ENCODE measurements at regions not wholly inside any gene's neighbourhood (a gene's known extent, or its start where the extent isn't known, plus 50 kb on each side); places are given as distances from the start of the nearest gene placed in this dataset.

DNA sequence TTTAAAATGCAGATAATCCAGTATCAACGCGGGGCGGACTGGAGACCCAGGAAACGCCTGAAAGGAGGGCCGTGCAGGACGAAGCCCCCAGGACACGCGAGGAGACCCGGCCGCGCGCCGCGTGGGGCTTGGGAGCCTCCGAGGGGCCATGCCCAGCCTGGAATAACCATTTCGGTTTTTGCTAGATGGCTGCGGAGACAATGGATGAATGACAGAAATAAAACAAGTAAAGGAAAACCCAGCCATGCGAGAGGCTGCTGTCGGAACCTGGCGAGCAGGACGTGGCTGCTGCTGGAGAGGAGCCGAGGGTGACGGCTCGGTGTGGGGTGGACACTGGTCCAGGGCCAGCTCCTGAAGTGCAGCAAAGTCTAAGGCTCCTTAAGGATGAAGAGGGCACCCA lies 227.2 kb upstream of the ADARB2 start:
- no peak for DNase-seq
- no peaks in the 10 kb centered on the region for H3K36me3 Mint-ChIP-seq (ENCODE audit: low read depth)
- no peak overlapping the region for H3K4me3 Mint-ChIP-seq
- H3K9me3 Mint-ChIP-seq, result no peaks in the 10 kb centered on the region
- H3K27me3 Mint-ChIP-seq, result no peaks in the 10 kb centered on the region
- ChIA-PET POLR2A (no interaction called here), CTCF (no interaction called here)
- H3K27ac Mint-ChIP-seq, result no peak overlapping the region
- no peaks in the 10 kb centered on the region for H3K4me1 Mint-ChIP-seq

DNA sequence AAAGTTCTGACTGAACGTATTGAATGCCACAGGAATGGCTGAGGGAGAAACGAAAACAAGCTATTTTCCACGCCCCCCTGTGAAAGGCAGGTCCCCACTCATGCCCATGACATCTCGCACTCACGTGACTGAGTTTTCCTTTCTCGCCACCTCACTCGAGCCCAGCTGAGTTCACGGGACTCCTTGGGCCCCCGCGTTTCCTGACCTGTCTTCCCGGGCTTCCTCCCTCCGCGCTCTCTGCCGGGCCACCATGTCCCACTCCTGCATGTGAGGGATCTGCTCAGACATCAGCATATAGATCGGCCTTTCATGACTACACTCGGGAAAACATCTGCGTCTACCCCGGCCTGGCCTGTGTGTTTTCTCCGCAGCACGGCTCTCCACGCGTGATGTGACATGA lies 226.0 kb upstream of the ADARB2 start:
- Mint-ChIP-seq H3K27ac (no peak overlapping the region), H3K4me3 (no peak overlapping the region), H3K27me3 (no peaks in the 10 kb centered on the region), H3K36me3 (ENCODE audit: low read depth) (no peaks in the 10 kb centered on the region), H3K9me3 (no peaks in the 10 kb centered on the region), H3K4me1 (no peaks in the 10 kb centered on the region)
- no peak for DNase-seq
- CTCF ChIA-PET, result no interaction called here
- POLR2A ChIA-PET, result no interaction called here

DNA sequence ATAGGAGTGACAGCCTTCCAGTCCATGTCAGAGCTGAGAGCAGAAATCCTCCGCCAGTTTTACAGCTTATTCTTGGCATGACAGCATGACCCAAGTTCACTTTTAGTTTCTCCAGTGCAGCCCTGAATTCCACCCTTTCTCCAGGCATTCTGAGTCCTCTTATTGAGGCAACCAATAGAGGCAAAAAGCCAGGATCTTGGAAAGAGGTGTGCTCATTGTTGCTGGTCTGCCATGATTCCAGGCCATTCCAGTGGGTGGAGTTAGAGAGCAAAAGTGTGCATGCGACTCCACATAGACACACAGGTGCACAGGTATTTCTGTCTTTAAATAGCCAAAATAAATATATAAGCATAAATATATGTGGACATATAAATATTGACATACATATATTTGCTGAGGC lies 224.7 kb upstream of the ADARB2 start:
- H3K27ac Mint-ChIP-seq, result no peak overlapping the region
- H3K4me1 Mint-ChIP-seq, result peaks cover 9% of the 10 kb centered on the region
- H3K4me3 Mint-ChIP-seq, result no peak overlapping the region
- ChIA-PET CTCF (no interaction called here), POLR2A (no interaction called here)
- DNase-seq, result no peak
- H3K36me3 Mint-ChIP-seq (ENCODE audit: low read depth), result no peaks in the 10 kb centered on the region
- H3K9me3 Mint-ChIP-seq, result no peaks in the 10 kb centered on the region
- H3K27me3 Mint-ChIP-seq, result no peaks in the 10 kb centered on the region

DNA sequence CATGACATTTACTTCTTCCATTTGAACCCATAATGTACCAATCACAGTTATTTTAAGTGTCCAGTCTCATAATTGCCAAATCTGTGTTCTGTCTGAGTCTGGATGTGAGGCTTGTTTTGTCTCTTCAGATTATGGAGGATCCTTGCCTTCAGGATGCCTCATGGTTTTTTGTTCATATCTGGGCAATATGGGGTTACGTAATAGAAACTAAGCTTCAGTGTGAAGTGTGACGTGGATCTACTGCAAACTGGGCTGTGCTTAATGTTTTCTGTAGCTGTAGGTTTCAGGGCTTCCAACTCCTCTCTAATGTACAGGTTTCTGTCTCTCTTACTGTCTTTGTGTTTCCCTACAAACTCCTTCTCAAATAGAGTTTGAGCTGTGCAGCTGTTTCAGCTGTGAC lies 223.7 kb upstream of the ADARB2 start:
- POLR2A ChIA-PET, result no interaction called here
- CTCF ChIA-PET, result no interaction called here
- no peaks in the 10 kb centered on the region for H3K36me3 Mint-ChIP-seq (ENCODE audit: low read depth)
- no peak for DNase-seq
- no peaks in the 10 kb centered on the region for H3K9me3 Mint-ChIP-seq
- H3K27ac Mint-ChIP-seq, result no peak overlapping the region
- peaks cover 11% of the 10 kb centered on the region for H3K4me1 Mint-ChIP-seq
- no peaks in the 10 kb centered on the region for H3K27me3 Mint-ChIP-seq
- H3K4me3 Mint-ChIP-seq, result no peak overlapping the region

DNA sequence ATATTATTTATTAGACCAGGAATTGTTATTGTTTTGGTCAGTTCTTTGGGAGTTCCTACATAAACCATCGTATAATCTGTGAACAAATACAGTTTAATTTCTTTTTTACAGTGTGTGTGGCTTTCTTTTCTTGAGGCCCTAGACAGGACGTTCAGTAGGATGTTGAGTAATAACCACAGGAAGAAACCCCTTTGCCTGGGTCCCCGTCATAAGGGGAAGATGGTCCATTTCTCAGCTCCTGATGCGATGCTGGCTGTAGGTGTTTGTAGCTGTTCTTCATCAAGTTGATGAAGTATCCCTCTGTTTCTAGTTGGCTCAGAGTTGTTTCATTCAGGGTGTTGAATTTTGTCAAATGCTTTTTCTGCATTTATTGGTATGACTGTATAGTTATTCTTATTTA lies 219.7 kb upstream of the ADARB2 start:
- Mint-ChIP-seq H3K27ac (no peak overlapping the region), H3K9me3 (no peaks in the 10 kb centered on the region), H3K36me3 (ENCODE audit: low read depth) (no peaks in the 10 kb centered on the region), H3K27me3 (no peaks in the 10 kb centered on the region), H3K4me3 (no peak overlapping the region), H3K4me1 (peaks cover 11% of the 10 kb centered on the region)
- ChIA-PET POLR2A (no interaction called here), CTCF (no interaction called here)
- DNase-seq, result no peak

DNA sequence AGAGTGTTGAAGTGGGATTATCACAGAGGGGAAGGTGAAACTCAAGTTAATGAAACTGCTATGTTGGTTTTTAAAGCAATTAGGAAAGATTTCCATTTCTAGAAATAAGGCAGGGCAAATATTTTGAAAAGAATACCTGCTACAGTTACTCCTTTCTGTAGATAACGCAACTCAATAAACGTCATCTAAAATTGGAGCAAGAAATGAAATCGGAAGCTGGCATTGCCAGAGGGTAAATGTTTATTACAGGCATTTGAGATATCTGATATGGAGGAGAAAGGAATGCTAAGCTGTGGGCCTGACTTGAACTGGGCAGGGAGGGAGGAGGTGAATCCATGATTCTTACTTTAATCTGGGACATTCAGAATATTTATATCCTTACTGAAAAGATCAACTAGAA lies 217.0 kb upstream of the ADARB2 start:
- no peaks in the 10 kb centered on the region for H3K9me3 Mint-ChIP-seq
- POLR2A ChIA-PET, result no interaction called here

DNA sequence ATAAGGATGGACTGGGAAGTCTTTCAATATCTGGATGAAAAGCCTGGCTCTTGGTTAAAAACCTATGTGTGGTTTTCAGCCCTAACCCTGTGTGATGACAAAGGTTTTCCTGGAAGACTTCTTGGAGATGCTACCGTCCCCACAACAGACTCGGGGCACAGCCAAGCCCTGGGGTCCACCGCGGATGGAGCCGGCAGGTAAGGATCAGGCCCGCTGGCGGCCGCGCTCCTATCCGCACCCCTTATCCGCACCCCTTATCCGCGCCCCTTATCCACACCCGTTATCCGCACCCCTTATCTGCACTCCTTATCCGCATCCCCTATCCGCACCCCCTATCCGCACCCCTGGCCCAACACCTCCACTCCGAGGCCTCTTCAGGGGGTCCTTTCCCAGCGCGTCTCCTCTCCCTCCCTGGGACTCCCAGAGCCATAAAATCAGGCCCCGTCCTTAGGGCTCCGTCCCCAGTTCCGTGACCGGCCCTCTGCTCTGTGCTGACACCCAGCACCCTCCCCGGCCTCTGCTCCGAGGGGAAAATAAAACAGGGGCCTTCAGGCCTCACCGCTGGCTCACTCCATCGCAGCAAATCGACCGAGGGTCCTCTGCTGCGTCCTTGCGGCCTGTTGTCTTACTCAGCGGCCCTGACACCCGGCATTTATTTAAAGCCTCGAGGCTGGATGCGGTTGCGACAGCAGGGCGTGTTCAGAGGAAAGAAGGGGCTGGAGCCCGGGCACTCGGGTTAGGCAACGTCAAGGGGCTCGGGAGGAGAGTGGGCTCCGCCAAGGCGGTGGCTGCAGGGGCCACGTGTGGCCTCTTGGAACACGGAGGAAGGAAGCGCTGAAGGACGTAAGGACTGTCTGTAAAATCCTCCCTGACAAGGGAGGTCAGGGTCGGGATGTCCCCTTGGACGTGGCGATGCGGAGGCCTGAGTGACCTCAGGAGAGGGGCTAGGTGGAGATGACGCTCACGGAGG lies 215.1 kb upstream of the ADARB2 start:
- CTCF ChIA-PET, result no interaction called here
- Mint-ChIP-seq H3K27ac (no peak overlapping the region), H3K36me3 (ENCODE audit: low read depth) (no peaks in the 10 kb centered on the region), H3K27me3 (no peaks in the 10 kb centered on the region), H3K4me1 (peaks cover 6% of the 10 kb centered on the region), H3K4me3 (no peak overlapping the region), H3K9me3 (no peaks in the 10 kb centered on the region)
- no peak for DNase-seq
- POLR2A ChIA-PET, result no interaction called here

More for the DNA sequence above, 217.0 kb upstream of the ADARB2 start:
- Mint-ChIP-seq H3K36me3 (ENCODE audit: low read depth) (no peaks in the 10 kb centered on the region), H3K27me3 (no peaks in the 10 kb centered on the region), H3K4me3 (no peak overlapping the region), H3K27ac (no peak overlapping the region), H3K4me1 (peaks cover 11% of the 10 kb centered on the region)
- DNase-seq, result no peak
- CTCF ChIA-PET, result no interaction called here

DNA sequence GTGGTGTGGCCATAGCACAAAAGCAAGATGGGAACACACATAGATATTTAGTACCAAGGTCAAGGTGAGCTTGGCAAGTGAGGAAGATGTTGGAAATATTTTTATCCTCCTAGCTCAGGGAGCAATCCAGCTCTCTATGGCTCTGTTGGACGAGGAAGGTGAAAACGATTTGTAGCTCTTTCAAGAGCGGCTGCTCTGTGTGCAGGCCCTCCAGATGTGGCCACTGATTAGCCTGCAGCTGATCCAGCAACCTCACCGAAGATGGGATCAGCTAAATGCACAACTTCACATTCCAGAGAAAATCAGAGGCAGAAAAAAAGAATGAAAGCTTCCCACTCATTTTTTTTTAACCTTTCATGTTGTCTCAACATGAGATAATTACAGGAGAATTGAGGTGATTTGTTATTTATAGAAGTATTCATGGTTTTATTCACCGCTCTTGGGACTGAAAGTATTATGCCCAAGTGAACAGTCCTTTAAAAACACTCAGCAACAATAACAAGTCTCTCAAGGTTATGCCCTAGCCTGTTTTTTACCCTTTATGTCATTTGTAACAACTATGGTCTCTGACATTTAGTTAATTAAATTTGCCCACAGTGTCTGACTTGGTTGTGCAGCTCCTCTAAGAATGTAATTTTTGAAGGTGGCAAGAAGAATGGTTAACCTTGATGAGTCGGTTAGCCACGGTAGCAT lies 213.6 kb upstream of the ADARB2 start:
- Mint-ChIP-seq H3K4me3 (no peak overlapping the region), H3K9me3 (no peaks in the 10 kb centered on the region), H3K27me3 (no peaks in the 10 kb centered on the region), H3K4me1 (peaks cover 3% of the 10 kb centered on the region), H3K36me3 (ENCODE audit: low read depth) (no peaks in the 10 kb centered on the region), H3K27ac (no peak overlapping the region)
- ChIA-PET CTCF (no interaction called here), POLR2A (no interaction called here)
- no peak for DNase-seq

DNA sequence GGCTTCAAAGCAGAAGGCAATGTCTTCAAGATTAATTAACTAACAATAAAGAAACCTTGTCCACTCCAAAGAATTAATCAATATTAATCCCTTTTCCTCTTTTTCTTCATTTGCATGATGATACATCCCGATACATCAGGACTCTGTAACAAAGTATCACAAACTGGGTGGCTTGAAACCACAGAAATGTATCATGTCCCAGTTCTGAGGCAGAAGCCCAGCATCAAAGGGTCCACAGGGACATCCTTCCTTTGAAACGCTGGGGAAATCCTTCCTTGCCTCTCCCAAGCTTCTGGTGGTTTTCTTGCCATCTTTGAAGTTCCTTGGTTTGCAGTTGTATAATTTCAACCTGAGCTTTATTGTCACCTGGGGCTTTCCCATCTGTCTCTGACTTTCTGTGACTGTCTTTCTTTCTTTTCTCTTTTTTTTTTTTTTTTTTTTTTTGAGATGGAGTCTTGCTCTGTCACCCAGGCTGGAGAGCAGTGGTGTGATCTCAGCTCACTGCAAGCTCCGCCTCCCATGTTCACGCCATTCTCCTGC lies 210.2 kb upstream of the ADARB2 start:
- H3K9me3 Mint-ChIP-seq, result peaks cover 6% of the 10 kb centered on the region
- H3K4me3 Mint-ChIP-seq, result no peak overlapping the region
- no peaks in the 10 kb centered on the region for H3K36me3 Mint-ChIP-seq (ENCODE audit: low read depth)
- ChIA-PET CTCF (interaction anchor here (0.7 kb wide), 1 partner anchor 156 kb away, joined by 3 read pairs; no protein-coding TSS in a partner anchor), POLR2A (no interaction called here)
- DNase-seq, result no peak
- no peak overlapping the region for H3K27ac Mint-ChIP-seq
- no peaks in the 10 kb centered on the region for H3K27me3 Mint-ChIP-seq
- H3K4me1 Mint-ChIP-seq, result peaks cover 15% of the 10 kb centered on the region

DNA sequence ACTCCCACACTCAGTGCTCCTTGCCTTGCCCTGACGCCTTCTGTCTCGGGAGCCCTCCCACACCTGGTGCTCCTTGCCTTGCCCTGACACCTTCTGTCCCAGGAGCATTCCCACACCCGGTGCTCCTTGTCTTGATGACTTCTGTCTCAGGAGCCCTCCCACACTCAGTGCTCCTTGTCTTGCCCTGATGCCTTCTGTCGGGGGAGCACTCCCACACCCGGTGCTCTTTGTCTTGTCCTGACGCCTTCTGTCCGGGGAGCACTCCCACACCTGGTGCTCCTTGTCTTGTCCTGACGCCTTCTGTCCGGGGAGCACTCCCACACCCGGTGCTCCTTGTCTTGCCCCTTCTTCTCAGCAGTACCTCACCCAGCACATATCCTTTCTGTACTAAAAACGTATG lies 207.2 kb upstream of the ADARB2 start:
- CTCF ChIA-PET, result interaction anchor here (1.0 kb wide), 1 partner anchor 9 kb away, joined by 3 read pairs; no protein-coding TSS in a partner anchor
- POLR2A ChIA-PET, result no interaction called here
- H3K9me3 Mint-ChIP-seq, result peaks cover 11% of the 10 kb centered on the region
- H3K4me3 Mint-ChIP-seq, result no peak overlapping the region
- no peak overlapping the region for H3K27ac Mint-ChIP-seq
- peaks cover 28% of the 10 kb centered on the region for H3K4me1 Mint-ChIP-seq
- H3K36me3 Mint-ChIP-seq (ENCODE audit: low read depth), result peaks cover 3% of the 10 kb centered on the region
- DNase-seq, result no peak
- no peaks in the 10 kb centered on the region for H3K27me3 Mint-ChIP-seq

DNA sequence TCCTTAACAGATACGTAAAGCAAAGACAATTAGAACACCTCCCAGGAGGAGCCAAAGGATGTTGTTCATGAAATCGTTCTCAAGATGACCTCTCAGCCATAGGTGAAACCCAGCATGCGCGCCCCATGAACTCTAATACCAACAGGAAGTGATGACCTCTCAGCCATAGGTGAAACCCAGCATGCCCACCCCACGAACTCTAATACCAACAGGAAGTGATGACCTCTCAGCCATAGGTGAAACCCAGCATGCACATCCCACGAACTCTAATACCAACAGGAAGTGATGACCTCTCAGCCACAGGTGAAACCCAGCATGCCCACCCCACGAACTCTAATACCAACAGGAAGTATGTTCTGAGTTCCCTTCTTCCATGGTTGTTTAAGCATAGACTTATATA lies 205.2 kb upstream of the ADARB2 start:
- DNase-seq, result no peak
- Mint-ChIP-seq H3K27ac (no peak overlapping the region), H3K27me3 (no peaks in the 10 kb centered on the region), H3K4me1 (peaks cover 45% of the 10 kb centered on the region), H3K36me3 (ENCODE audit: low read depth) (peaks cover 11% of the 10 kb centered on the region), H3K9me3 (peaks cover 13% of the 10 kb centered on the region), H3K4me3 (no peak overlapping the region)
- POLR2A ChIA-PET, result no interaction called here
- CTCF ChIA-PET, result no interaction called here

DNA sequence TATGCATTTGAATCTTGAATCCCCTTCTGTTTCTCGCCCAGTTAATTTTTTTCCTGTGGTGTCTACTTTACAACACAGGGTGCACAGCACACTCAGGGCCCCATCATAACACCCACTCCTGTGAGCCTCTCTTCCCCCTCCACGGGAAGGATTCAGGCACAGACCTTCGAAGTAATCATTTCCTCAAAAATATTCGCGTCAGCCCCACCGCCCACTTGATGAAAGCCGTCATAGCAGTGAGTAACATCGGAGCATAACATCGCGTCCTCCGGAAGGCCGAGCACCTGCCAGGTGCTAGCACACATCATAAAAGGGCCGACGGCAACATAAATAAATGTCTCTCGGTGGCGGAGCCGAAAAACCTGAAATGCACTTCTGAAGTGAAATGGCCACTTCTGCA lies 201.7 kb upstream of the ADARB2 start:
- DNase-seq, result peak; percentile 55
- H3K4me3 Mint-ChIP-seq, result peak overlapping the region; percentile 44

DNA sequence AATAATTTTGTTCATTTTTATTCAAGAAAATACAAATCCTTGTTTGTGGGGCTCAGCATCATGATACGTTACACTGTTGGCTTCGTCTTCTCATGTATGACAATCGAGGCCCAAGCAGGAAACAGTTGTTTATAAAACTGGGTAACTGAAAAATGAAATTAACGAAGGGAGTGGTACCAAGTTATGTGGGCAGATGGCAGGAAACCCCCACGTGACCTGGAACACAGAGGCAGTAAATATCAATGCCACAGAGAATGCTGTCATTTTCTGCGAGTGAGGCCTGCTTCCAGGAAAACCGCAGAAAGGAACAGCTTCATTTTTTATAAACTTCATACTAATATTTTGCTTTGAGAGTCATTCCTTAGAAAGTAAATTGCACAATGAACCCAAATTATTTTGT lies 201.0 kb upstream of the ADARB2 start:
- Mint-ChIP-seq H3K4me3 (peak overlapping the region; percentile 44), H3K36me3 (ENCODE audit: low read depth) (peaks cover 12% of the 10 kb centered on the region), H3K4me1 (peaks cover 50% of the 10 kb centered on the region), H3K27me3 (no peaks in the 10 kb centered on the region), H3K9me3 (peaks cover 11% of the 10 kb centered on the region), H3K27ac (peak overlapping the region; percentile 99)
- ChIA-PET CTCF (no interaction called here), POLR2A (no interaction called here)
- DNase-seq, result peak; percentile 74

More for the DNA sequence above, 201.7 kb upstream of the ADARB2 start:
- Mint-ChIP-seq H3K9me3 (peaks cover 14% of the 10 kb centered on the region), H3K36me3 (ENCODE audit: low read depth) (peaks cover 12% of the 10 kb centered on the region), H3K27me3 (no peaks in the 10 kb centered on the region), H3K4me1 (peaks cover 52% of the 10 kb centered on the region), H3K27ac (peak overlapping the region; percentile 99)
- ChIA-PET POLR2A (no interaction called here), CTCF (no interaction called here)

Data from activated CD4-positive, alpha-beta T cell treated with anti-CD3 and anti-CD28 coated beads, Interleukin-2, amount 10 ng/mL, durations not matched to agents 7 days and 5 days (primary cell).